ENCODE measurements at regions not wholly inside any gene's neighbourhood (a gene's known extent, or its start where the extent isn't known, plus 50 kb on each side); places are given as distances from the start of the nearest gene placed in this dataset.

DNA sequence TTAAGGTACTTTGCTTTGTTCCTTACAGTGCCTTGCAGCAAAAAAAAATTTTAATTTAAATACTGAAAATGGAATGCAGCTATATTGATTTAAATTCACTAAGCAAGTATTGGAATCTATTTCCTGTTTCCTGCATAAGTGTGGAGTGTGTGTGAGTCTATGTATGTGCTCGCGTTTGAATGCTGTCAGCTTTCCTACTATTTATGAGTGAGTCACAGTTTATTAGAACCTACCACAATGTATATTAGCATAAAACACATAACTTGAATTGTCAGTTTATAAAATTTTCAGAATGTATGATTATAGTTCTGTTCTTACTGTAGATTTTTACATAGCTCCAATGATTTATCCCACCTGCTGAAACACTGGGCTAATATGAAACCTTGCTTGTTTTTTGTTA lies 302.1 kb downstream of the NR2F1-AS1 start:
- no peak for DNase-seq (ENCODE audit: low read depth)
- H3K4me3 ChIP-seq (ENCODE audit: low read depth, low read length), result no peak overlapping the region
- TF ChIP-seq, protein P1, sequence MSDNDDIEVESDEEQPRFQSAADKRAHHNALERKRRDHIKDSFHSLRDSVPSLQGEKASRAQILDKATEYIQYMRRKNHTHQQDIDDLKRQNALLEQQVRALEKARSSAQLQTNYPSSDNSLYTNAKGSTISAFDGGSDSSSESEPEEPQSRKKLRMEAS (IDR thresholded peaks at IDR 0.05; ENCODE audit: low read depth, low read length), result no peak
- TF ChIP-seq, protein P2, sequence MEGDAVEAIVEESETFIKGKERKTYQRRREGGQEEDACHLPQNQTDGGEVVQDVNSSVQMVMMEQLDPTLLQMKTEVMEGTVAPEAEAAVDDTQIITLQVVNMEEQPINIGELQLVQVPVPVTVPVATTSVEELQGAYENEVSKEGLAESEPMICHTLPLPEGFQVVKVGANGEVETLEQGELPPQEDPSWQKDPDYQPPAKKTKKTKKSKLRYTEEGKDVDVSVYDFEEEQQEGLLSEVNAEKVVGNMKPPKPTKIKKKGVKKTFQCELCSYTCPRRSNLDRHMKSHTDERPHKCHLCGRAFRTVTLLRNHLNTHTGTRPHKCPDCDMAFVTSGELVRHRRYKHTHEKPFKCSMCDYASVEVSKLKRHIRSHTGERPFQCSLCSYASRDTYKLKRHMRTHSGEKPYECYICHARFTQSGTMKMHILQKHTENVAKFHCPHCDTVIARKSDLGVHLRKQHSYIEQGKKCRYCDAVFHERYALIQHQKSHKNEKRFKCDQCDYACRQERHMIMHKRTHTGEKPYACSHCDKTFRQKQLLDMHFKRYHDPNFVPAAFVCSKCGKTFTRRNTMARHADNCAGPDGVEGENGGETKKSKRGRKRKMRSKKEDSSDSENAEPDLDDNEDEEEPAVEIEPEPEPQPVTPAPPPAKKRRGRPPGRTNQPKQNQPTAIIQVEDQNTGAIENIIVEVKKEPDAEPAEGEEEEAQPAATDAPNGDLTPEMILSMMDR (IDR thresholded peaks at IDR 0.05; ENCODE audit: low read depth, low read length), result no peak
- TF ChIP-seq POLR2A (IDR thresholded peaks at IDR 0.05; ENCODE audit: extremely low read depth, insufficient read length) (no peak), MYC (IDR thresholded peaks at IDR 0.05; ENCODE audit: low read depth, low read length) (no peak)

DNA sequence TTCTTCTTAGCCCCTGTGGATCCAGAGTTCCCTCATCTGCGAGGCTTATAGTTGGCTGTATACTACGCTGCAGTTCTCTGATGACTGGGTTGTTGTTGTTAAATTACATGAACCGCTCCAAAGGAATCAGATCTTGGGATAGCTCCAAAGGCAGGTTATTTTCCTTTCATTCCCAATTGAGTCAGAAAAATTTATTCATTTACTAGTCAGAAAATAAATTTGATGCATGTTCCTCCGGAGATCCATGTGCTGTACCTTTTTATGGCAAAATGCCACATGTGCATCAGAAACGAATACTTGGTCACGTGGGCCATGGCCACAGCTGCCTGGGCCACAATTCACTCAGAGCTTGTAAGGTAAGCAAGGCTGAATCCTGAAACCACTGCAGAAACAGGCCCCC lies 304.0 kb downstream of the NR2F1-AS1 start:
- no peak for DNase-seq (ENCODE audit: low read depth)
- TF ChIP-seq MYC (IDR thresholded peaks at IDR 0.05; ENCODE audit: low read depth, low read length) (no peak), POLR2A (IDR thresholded peaks at IDR 0.05; ENCODE audit: extremely low read depth, insufficient read length) (no peak)
- TF ChIP-seq, protein P1 (IDR thresholded peaks at IDR 0.05; ENCODE audit: low read depth, low read length), result no peak
- TF ChIP-seq, protein P2 (IDR thresholded peaks at IDR 0.05; ENCODE audit: low read depth, low read length), result no peak
- H3K4me3 ChIP-seq (ENCODE audit: low read depth, low read length), result no peak overlapping the region

DNA sequence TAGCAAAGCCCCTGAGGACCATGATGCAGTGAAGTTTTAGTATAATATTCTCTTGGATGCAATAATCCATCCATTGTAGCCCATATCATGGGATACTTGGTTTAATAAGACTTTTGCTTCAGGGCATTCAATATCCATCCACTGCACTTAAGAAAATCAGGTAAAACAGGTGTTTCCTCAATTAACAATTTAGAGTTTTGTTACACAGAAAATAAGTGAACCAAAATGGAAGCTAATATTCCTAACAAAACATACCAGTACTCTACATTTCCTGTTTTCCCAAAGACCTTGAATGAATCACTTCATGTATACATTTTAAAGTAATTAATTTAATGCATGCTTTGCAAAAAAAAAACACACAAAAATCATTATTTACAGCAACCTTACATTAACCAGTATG lies 305.6 kb downstream of the NR2F1-AS1 start:
- TF ChIP-seq POLR2A (IDR thresholded peaks at IDR 0.05; ENCODE audit: extremely low read depth, insufficient read length) (no peak), MYC (IDR thresholded peaks at IDR 0.05; ENCODE audit: low read depth, low read length) (no peak)
- TF ChIP-seq, protein P1 (IDR thresholded peaks at IDR 0.05; ENCODE audit: low read depth, low read length), result no peak
- no peak overlapping the region for H3K4me3 ChIP-seq (ENCODE audit: low read depth, low read length)
- DNase-seq (ENCODE audit: low read depth), result no peak

DNA sequence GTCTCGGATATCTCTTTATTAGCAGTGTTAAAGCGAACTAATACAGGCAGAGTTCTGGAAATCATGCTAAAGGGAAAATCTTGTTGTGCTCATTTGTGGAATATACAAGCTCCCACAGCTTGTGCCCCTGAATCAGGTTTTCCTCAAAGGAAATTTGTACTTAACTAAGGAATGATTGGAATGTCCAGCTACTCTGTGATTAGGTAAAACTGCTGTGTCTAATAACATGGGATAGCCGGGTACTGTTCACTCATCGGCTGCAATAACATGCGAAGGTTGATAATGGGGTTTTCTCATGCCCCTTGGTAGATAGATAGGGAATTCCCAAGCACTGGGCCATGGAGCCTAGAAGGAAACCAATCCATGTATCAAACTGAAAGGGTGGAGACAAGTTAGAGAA lies 306.7 kb downstream of the NR2F1-AS1 start:
- DNase-seq (ENCODE audit: low read depth), result no peak
- TF ChIP-seq, protein P1 (IDR thresholded peaks at IDR 0.05; ENCODE audit: low read depth, low read length), result no peak
- no peak for TF ChIP-seq POLR2A (IDR thresholded peaks at IDR 0.05; ENCODE audit: extremely low read depth, insufficient read length)
- no peak for TF ChIP-seq MYC (IDR thresholded peaks at IDR 0.05; ENCODE audit: low read depth, low read length)
- TF ChIP-seq, protein P2 (IDR thresholded peaks at IDR 0.05; ENCODE audit: low read depth, low read length), result no peak

DNA sequence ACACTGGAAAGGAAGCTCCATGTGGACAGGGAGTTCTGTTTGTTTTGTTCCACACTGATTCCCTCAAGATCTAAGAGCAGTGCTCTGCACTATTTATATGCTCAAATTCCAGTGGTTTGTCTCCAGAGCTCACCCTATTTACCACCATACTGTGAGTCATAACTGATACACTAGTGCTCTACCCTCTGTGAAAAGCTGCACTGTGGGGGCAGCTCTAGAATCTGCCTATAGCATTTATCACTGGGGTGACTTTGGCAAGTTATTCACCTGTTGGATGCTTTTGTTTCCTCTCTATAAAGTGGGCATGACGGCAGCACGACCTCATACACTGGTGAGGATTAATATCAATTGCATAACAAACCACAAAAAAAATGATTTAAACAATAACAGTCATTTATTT lies 307.8 kb downstream of the NR2F1-AS1 start:
- no peak for DNase-seq (ENCODE audit: low read depth)
- TF ChIP-seq, protein P2 (IDR thresholded peaks at IDR 0.05; ENCODE audit: low read depth, low read length), result no peak
- TF ChIP-seq, protein P1 (IDR thresholded peaks at IDR 0.05; ENCODE audit: low read depth, low read length), result no peak
- no peak overlapping the region for H3K4me3 ChIP-seq (ENCODE audit: low read depth, low read length)

More for the DNA sequence above, 306.7 kb downstream of the NR2F1-AS1 start:
- H3K4me3 ChIP-seq (ENCODE audit: low read depth, low read length), result no peak overlapping the region

DNA sequence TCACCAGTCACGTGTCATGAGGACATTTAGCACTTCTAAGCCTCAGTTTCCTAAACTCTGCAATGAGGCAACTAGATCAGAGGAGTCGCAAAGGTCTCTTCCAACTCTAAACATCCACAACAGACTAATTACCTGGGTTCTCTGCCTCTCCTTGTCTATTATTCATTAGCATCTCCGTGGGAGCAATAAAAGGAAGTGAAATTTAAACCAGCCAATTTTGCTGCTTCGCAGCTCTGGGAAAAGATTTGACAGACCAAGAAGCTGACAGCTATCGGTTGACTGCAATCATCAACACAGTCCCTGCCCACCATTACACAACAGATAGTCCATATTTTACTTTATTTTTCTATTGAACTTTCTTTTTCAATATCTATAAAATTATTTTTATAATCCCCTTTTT lies 308.9 kb downstream of the NR2F1-AS1 start:
- TF ChIP-seq, protein P2 (IDR thresholded peaks at IDR 0.05; ENCODE audit: low read depth, low read length), result no peak
- TF ChIP-seq MYC (IDR thresholded peaks at IDR 0.05; ENCODE audit: low read depth, low read length), result no peak
- TF ChIP-seq, protein P1 (IDR thresholded peaks at IDR 0.05; ENCODE audit: low read depth, low read length), result no peak
- no peak for DNase-seq (ENCODE audit: low read depth)
- H3K4me3 ChIP-seq (ENCODE audit: low read depth, low read length), result no peak overlapping the region

Data from NB4 (cell line).